Choroid plexus epithelial cell (primary cell): ENCODE measurements at regions not wholly inside any gene's neighbourhood (a gene's known extent, or its start where the extent isn't known, plus 50 kb on each side); places are given as distances from the start of the nearest gene placed in this dataset.
"Not testable (repeated sequence)": the region's sequence is repeated elsewhere in the genome, so short reads cannot be mapped to it uniquely, and the experiment has no call there.

Experiments used
- DNase-seq: peaks from one replicate; pipeline ENCODE4 v3.0.0-alpha.2; 2010; ENCODE audit warnings: low read depth
- H3K4me3 ChIP-seq: 2 replicates; pipeline ENCODE4 v1.5.1; 2011; ENCODE audit warnings: low read depth, mild to moderate bottlenecking, control low read depth, low read length, moderate library complexity
- TF ChIP-seq, protein P1 (sequence below): conservative IDR thresholded peaks from 2 replicates; pipeline ENCODE4 v1.5.1; 2011; ENCODE audit warnings: low read depth, mild to moderate bottlenecking, control low read depth, inconsistent platforms, low read length, moderate library complexity

DNA sequence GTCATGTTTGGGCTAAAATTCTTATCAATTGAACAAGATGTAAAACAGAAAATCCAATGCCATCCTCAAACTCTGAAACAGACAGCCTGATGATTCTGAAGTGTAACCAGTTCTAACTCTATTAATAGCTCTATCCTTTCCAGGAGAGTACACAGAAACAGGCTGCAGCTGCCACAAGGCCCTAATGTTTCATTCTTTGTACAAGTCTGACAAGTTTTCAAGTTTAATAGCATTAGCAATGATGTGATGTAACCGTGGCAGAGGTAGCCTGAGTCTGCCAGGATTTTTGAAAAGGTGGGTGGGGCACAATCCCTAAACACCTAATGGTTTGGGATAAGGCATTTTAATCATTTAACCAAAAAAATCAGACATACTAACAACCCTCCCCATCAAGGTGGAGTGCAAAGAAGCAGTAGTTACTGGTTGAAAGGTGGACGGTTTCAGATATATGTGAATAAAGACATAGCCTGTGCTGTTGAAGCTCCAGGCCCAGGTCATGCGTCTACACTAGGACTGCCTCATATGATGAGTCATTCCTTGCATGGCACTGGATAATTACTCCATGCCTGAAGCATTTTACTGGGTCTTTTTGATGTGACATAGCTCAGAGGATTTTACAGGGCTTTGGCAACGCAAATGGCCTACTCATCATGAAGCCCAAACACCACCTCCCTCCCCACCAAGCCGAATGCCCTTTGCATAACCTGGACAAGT, 145.1 kb upstream of the GRIP1 start:
- no peak overlapping the region for H3K4me3 ChIP-seq
- TF ChIP-seq, protein P1, sequence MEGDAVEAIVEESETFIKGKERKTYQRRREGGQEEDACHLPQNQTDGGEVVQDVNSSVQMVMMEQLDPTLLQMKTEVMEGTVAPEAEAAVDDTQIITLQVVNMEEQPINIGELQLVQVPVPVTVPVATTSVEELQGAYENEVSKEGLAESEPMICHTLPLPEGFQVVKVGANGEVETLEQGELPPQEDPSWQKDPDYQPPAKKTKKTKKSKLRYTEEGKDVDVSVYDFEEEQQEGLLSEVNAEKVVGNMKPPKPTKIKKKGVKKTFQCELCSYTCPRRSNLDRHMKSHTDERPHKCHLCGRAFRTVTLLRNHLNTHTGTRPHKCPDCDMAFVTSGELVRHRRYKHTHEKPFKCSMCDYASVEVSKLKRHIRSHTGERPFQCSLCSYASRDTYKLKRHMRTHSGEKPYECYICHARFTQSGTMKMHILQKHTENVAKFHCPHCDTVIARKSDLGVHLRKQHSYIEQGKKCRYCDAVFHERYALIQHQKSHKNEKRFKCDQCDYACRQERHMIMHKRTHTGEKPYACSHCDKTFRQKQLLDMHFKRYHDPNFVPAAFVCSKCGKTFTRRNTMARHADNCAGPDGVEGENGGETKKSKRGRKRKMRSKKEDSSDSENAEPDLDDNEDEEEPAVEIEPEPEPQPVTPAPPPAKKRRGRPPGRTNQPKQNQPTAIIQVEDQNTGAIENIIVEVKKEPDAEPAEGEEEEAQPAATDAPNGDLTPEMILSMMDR, result no peak
- DNase-seq, result peak; percentile 1

DNA sequence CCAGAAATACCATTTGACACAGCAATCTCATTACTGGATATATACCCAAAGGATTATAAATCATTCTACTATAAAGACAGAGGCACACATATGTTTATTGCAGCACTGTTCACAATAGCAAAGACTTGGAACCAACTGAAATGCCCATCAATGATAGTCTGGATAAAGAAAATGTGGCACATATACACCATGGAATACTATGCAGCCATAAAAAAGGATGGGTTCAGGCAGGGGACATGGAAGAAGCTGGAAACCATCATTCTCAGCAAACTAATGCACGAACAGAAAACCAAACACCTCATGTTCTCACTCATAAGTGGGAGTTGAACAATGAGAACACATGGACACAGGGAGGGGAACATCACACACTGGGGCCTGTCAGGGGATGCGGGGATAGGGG, 147.0 kb upstream of the GRIP1 start:
- not testable (repeated sequence) for DNase-seq, H3K4me3 ChIP-seq

DNA sequence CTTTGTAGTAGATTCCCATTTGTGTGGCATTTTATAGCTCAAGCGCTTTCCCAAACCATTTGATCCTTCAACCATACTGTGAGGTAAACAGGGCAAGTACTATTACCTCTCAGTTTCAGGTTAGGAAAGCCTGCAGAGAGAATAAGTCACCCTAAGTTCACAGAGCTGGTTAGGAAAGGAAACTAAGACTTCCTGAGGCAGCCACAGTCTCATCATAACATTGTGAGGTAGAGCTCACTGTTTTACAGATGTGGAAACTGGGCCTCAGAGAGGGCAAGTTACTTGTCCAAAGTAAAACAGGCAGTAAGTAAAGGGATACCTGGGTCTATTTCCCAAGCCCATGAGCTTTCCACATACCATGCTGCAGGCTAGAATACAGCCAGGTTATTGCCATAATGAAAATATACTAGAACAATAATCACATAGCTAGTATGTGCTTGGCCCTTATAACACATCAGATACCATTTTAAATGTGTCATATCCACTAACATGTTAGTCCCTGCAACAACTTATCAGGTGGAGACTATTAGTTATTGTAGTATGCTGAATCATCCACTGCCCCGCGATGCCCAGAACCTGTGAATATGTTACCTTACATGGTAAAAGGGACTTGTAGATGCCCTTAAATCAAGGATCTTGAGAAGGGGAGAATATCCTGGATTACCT, 150.9 kb upstream of the GRIP1 start:
- TF ChIP-seq, protein P1, result no peak
- no peak overlapping the region for H3K4me3 ChIP-seq
- no peak for DNase-seq

DNA sequence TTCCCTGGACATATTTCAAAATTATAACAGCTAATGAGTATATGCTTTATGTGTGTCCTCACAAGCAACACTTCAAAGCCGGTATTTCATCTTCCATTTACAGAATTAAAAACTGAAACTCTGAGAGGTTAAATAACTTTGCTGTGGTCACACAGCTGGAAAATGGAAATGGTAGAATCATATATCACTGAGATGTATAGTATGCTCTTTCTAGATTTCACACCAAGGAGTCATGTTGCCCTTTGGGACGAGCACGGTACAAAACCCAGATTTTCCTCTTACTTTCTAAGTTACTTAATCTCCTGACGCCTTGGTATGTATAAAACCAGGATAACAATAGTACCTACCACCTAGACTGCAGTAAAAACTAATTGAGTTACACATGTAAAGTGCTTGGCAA, 152.6 kb upstream of the GRIP1 start:
- TF ChIP-seq, protein P1, result no peak
- DNase-seq, result no peak
- H3K4me3 ChIP-seq, result no peak overlapping the region

DNA sequence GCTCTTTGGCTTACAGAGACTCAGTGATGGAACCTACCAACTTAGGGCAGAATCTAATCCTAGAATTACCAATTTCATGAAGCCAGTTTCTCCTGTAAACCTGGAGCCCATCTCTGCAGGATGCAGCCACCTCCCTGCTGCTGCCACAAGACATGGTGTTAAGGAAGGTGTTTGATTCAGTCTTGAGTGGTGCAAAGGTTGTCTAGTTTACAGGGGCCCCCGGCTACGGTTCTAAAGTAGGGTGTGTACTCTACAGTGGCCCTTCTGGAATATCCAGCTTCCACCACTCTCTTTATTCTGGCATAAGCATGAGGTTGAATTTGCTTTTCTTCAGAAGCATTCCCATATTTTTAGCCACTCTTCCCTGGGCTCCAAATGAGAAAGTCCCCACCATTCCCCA, 154.1 kb upstream of the GRIP1 start:
- TF ChIP-seq, protein P1, result no peak
- H3K4me3 ChIP-seq, result no peak overlapping the region
- DNase-seq, result no peak

DNA sequence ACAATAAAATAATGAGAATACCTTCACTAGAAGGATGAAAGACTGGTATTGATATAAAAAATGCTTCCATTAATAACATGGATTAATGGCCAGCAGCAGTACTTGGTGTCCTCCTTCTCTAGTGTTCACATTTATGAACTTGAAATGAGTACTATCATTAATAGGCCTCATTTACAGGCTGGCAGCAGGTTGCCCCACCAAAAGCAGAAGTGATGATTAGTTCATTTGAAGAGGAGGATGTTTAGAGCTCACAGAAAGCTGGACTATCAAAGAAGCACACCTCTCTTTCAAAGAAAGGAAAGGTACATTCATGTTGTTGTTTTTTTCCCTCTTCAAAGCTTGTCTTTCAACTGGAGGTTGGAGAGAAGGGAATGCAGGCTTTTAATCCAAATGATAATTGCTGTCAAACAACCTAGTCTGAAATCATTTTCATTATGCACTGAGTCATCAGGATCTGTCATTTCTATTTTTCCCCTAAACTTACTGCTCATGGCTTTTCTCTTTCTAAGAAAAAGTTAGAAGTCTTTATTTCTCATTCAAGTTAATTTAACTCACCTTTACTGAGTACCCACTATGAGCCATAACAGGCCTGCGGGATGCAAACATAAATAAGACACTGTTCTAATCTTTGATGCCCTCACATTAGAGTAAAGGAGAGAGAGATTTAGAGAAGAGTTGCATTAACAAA, 157.9 kb upstream of the GRIP1 start:
- no peak overlapping the region for H3K4me3 ChIP-seq
- TF ChIP-seq, protein P1, result no peak
- no peak for DNase-seq

DNA sequence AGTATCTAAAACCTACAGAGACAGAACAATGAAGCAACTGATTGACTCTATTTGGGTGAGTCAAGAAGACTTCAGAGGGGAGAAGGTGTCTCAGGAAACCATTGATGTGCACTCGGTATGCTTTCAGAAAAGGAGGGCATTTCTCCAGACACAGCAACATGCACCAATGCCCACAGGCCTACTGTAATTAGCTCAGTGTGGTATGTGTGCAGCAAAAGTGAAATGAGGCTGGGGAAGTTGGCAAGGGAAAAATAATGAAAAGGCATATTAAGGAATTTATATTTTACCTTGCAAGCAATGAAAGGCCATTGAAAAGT, 158.4 kb upstream of the GRIP1 start:
- no peak for DNase-seq
- TF ChIP-seq, protein P1, result no peak
- no peak overlapping the region for H3K4me3 ChIP-seq
